B cell (primary cell): ENCODE measurements at regions not wholly inside any gene's neighbourhood (a gene's known extent, or its start where the extent isn't known, plus 50 kb on each side); places are given as distances from the start of the nearest gene placed in this dataset.

Source experiments
- EZH2 ChIP-seq: IDR thresholded peaks from 2 replicates; pipeline ENCODE4 v1.6.1; 2012; ENCODE audit warnings: borderline replicate concordance, low read depth, mild to moderate bottlenecking, moderate library complexity, low read length; ENCODE audit not compliant: insufficient read depth, poor library complexity, severe bottlenecking
- TF ChIP-seq, protein P1 (sequence below): fragments of 200-600 bp; IDR thresholded peaks from one replicate; pipeline ENCODE4 v1.8.0; 2022; ENCODE audit warnings: antibody characterized with exemption, mild to moderate bottlenecking

DNA sequence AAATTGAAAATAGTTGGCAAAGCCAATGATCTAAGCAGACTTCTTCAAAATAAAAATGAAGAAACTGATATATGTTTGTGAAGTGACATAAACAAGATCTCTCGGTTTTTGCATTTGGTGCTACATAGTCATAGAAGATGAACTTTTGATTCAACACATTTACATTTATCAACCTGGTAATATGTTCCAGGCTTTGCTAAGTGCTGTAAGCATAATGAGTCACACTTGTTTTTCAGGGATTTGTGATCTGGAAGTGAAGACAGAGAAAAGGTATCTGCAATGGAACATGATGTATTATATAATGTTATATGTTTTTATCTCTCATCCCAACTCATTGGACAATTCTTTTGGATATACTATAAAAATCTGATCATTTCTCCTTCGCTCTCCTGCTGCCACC, 801.4 kb downstream of the BRINP1 start:
- TF ChIP-seq, protein P1, sequence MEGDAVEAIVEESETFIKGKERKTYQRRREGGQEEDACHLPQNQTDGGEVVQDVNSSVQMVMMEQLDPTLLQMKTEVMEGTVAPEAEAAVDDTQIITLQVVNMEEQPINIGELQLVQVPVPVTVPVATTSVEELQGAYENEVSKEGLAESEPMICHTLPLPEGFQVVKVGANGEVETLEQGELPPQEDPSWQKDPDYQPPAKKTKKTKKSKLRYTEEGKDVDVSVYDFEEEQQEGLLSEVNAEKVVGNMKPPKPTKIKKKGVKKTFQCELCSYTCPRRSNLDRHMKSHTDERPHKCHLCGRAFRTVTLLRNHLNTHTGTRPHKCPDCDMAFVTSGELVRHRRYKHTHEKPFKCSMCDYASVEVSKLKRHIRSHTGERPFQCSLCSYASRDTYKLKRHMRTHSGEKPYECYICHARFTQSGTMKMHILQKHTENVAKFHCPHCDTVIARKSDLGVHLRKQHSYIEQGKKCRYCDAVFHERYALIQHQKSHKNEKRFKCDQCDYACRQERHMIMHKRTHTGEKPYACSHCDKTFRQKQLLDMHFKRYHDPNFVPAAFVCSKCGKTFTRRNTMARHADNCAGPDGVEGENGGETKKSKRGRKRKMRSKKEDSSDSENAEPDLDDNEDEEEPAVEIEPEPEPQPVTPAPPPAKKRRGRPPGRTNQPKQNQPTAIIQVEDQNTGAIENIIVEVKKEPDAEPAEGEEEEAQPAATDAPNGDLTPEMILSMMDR = no peak
- TF ChIP-seq EZH2 = no peak
